ENCODE measurements at regions not wholly inside any gene's neighbourhood (a gene's known extent, or its start where the extent isn't known, plus 50 kb on each side); places are given as distances from the start of the nearest gene placed in this dataset.

- ChIA-PET CTCF (no interaction called here), POLR2A (no interaction called here)
- ATAC-seq (ENCODE audit: poor library complexity) (no peak), DNase-seq (no peak)
- no peaks in the 10 kb centered on the region for H3K4me1 ChIP-seq (ENCODE audit: insufficient read depth, low read length)
- Mint-ChIP-seq H3K36me3 (ENCODE audit: low read depth) (no peaks in the 10 kb centered on the region), H3K4me1 (ENCODE audit: low read depth) (no peaks in the 10 kb centered on the region), H3K4me3 (no peak overlapping the region), H3K27ac (no peak overlapping the region), H3K27me3 (no peaks in the 10 kb centered on the region), H3K9me3 (peaks cover 10% of the 10 kb centered on the region)
- no peaks in the 10 kb centered on the region for H3K36me3 ChIP-seq (ENCODE audit: insufficient read depth, low read length)
- intact Hi-C loops (cut with DNase I, micrococcal nuclease) = no loop called here
- peaks cover 0 to 9% of the 10 kb centered on the region in 2 experiments for H3K9me3 ChIP-seq (ENCODE audit: control insufficient read depth in 1 of 2, insufficient read depth in 1 of 2, low read length in 2 of 2)
- no peak overlapping the region for H3K27ac ChIP-seq (ENCODE audit: low read depth in 1 of 2, low read length in 2 of 2)
- no peaks in the 10 kb centered on the region for H3K27me3 ChIP-seq (ENCODE audit: control insufficient read depth in 1 of 2, insufficient read depth in 2 of 2, low read length in 2 of 2)
- H3K4me3 ChIP-seq (ENCODE audit: low read length) = no peak overlapping the region
- no peak for TF ChIP-seq CTCF (IDR thresholded peaks at IDR 0.05)
Observed at GRCh38 chr12:38586789-38587188, 270.2 kb downstream of the ALG10B start.

GRCh38 chr12:38587594-38587993 is 271.0 kb downstream of the ALG10B start:
- no peaks in the 10 kb centered on the region for H3K27me3 ChIP-seq (ENCODE audit: control insufficient read depth in 1 of 2, insufficient read depth in 2 of 2, low read length in 2 of 2)
- no peaks in the 10 kb centered on the region for H3K36me3 Mint-ChIP-seq (ENCODE audit: low read depth)
- H3K4me1 Mint-ChIP-seq (ENCODE audit: low read depth) = no peaks in the 10 kb centered on the region
- H3K4me3 ChIP-seq (ENCODE audit: low read length) = no peak overlapping the region
- no peak overlapping the region for H3K27ac ChIP-seq (ENCODE audit: low read depth in 1 of 2, low read length in 2 of 2)
- H3K4me3 Mint-ChIP-seq = no peak overlapping the region
- H3K9me3 Mint-ChIP-seq = peaks cover 10% of the 10 kb centered on the region
- no peaks in the 10 kb centered on the region for H3K27me3 Mint-ChIP-seq
- intact Hi-C loops (cut with DNase I, micrococcal nuclease) = no loop called here
- DNase-seq (peak in 1 of 14 experiments; percentile 1), ATAC-seq (ENCODE audit: poor library complexity) (no peak)
- peaks cover 0 to 9% of the 10 kb centered on the region in 2 experiments for H3K9me3 ChIP-seq (ENCODE audit: control insufficient read depth in 1 of 2, insufficient read depth in 1 of 2, low read length in 2 of 2)
- no peaks in the 10 kb centered on the region for H3K36me3 ChIP-seq (ENCODE audit: insufficient read depth, low read length)
- POLR2A ChIA-PET = no interaction called here
- no peak overlapping the region for H3K27ac Mint-ChIP-seq
- no peak for TF ChIP-seq CTCF (IDR thresholded peaks at IDR 0.05)
- CTCF ChIA-PET = no interaction called here
- H3K4me1 ChIP-seq (ENCODE audit: insufficient read depth, low read length) = no peaks in the 10 kb centered on the region

- H3K27ac Mint-ChIP-seq = no peak overlapping the region
- H3K27me3 Mint-ChIP-seq = no peaks in the 10 kb centered on the region
- TF ChIP-seq CTCF (IDR thresholded peaks at IDR 0.05) = no peak
- no peak for DNase-seq
- Histone ChIP-seq H3K4me3 (ENCODE audit: low read length) (no peak overlapping the region), H3K36me3 (ENCODE audit: insufficient read depth, low read length) (no peaks in the 10 kb centered on the region), H3K27ac (ENCODE audit: low read depth in 1 of 2, low read length in 2 of 2) (no peak overlapping the region), H3K9me3 (ENCODE audit: control insufficient read depth in 1 of 2, insufficient read depth in 1 of 2, low read length in 2 of 2) (peaks cover 0 to 9% of the 10 kb centered on the region in 2 experiments), H3K4me1 (ENCODE audit: insufficient read depth, low read length) (no peaks in the 10 kb centered on the region), H3K27me3 (ENCODE audit: control insufficient read depth in 1 of 2, insufficient read depth in 2 of 2, low read length in 2 of 2) (no peaks in the 10 kb centered on the region)
- CTCF ChIA-PET = no interaction called here
- no peaks in the 10 kb centered on the region for H3K36me3 Mint-ChIP-seq (ENCODE audit: low read depth)
- no peaks in the 10 kb centered on the region for H3K4me1 Mint-ChIP-seq (ENCODE audit: low read depth)
- intact Hi-C loops (cut with DNase I, micrococcal nuclease) = no loop called here
- no peak overlapping the region for H3K4me3 Mint-ChIP-seq
- no peak for ATAC-seq (ENCODE audit: poor library complexity)
- H3K9me3 Mint-ChIP-seq = peaks cover 10% of the 10 kb centered on the region
- POLR2A ChIA-PET = no interaction called here
Observed at GRCh38 chr12:38588624-38589305, 272.2 kb downstream of the ALG10B start.

Data from CD4-positive, alpha-beta T cell (primary cell).